NCI-H2081 treated with DMSO at 0.1 percent for 48 hours (cell line): ENCODE measurements at regions not wholly inside any gene's neighbourhood (a gene's known extent, or its start where the extent isn't known, plus 50 kb on each side); places are given as distances from the start of the nearest gene placed in this dataset.

Experiments used
- DNase-seq: peaks from one replicate; lab custom pipeline; 2025; lab: John Stamatoyannopoulos, UW

- no peak for DNase-seq
Observed at GRCh38 chr10:36302086-36302485, 660.0 kb upstream of the FZD8 start.

DNA sequence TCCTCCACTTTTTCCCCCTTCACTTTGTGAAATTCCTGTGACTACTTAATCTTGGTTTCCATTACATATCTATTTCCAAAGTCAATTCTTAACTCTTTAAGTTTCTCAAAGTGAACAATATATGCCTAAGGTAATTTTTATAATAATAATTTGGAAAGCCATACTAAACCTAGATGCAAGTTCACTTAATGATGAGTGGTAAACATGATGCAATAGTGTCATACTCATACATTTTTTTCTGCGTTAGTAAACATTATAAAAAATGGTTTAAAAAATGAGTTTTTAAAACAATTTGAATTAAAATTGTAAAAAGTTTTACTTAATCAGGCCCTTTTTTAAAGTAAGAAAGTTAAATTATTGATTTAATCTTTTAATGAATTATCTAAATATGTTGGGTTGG lies 659.4 kb upstream of the FZD8 start:
- no peak for DNase-seq

- DNase-seq: no peak
Observed at GRCh38 chr10:36301139-36301538, 659.0 kb upstream of the FZD8 start.

DNA sequence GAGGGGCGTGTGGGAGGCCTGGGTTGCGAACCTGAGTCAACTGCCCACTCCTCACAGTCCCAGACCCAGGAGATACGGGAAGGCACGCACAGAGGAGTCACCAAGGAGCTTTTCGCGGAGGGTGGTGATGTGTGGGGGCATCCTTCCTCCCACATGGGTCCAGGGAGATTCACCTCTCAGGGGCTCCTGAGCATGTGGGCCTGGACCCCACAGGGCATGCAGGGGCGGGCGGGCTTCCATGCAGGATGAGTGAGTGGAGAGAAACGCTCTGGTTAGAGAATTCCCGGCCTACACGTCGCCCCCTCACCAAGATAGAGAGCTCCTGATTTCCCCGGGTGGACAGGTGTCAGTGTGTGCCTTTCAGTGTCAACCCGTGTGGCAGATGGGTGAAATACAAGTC lies 641.7 kb upstream of the FZD8 start:
- DNase-seq: no peak

DNA sequence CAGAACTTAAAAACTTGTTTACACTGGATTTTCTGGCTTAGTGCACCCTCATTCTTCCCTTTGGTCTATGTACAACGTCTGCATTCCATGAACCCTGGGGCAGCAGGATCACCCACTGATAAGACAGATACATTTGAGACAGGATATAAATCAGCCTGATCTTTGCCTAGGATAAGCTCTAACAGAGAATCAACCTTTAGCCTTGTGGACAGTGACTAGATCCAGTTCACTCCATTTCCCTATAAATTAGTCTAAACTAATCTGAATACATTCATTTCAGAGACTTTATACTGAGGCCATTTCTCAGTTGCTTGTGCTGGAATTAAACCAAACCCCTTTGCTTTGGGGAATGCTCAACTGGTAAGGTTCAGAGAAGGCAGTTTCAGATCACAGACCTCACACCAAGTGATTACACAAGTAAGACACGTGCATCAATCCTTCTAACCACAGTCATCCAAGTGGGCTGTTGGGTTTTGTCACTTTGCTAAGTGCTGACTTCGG lies 639.8 kb upstream of the FZD8 start:
- no peak for DNase-seq

- DNase-seq: no peak
Observed at GRCh38 chr10:36280890-36281499, 638.9 kb upstream of the FZD8 start.

GRCh38 chr10:36280321-36280741 lies 638.2 kb upstream of the FZD8 start:
- no peak for DNase-seq

DNA sequence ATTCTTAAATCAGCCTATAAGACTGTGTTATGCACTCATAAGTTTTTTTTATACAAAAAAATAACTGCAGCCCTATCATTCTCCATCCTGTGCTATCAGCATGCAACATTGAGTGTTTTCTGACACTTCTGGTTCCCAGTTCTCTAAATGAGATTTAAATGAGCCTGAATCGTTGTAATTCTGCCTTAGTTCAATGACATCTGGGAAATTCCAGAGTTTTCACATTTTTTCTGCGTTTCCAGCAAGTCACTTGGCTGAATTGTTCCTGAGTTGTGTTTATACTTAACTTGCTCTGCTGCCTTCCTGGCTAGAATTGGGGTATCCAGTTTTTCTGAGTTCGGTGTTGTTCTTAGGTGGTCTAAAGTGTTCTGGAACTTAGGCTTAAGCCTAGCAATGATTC lies 636.1 kb upstream of the FZD8 start:
- DNase-seq: no peak

DNA sequence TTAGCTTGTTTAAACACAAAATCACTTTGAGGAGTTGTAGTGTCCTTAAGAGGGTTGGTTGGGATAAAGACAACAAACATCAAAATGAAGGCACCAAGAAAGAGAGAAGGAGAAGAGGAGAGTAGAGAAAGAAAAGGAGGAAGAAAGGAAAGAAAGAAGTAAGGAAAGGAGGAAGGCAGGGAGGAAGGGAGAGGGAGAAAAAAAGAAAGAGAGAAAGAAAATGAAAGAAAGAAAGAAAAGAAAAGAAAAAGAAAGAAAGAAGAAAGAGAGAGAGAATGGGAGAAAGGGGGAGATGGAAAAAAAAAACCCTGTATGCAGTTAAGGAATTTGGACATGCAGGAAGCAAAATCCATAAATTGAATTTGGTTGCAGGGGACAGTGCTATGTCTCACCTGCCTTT lies 635.4 kb upstream of the FZD8 start:
- no peak for DNase-seq

- DNase-seq: no peak
Observed at GRCh38 chr10:36271627-36272340, 629.7 kb upstream of the FZD8 start.

DNA sequence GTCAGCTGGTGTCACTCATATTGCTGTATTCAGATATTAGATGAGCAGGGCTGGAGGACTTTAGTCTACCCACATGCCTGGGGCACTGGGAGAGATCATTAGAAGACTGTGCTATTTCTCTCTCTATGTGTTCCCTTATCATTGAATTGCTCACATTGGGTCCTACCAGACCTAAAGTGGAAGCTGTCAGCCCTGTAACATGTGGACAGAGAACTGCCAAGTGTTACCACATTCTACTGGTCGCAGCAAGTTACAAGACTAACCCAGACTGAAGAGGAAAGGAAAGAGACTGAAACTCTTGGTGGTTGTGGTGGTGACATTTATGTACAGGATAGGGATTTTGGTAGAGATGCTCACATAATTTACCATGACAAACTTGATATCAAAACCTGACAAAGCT lies 627.1 kb upstream of the FZD8 start:
- DNase-seq: no peak

GRCh38 chr10:36266923-36267322 lies 624.8 kb upstream of the FZD8 start:
- no peak for DNase-seq

DNA sequence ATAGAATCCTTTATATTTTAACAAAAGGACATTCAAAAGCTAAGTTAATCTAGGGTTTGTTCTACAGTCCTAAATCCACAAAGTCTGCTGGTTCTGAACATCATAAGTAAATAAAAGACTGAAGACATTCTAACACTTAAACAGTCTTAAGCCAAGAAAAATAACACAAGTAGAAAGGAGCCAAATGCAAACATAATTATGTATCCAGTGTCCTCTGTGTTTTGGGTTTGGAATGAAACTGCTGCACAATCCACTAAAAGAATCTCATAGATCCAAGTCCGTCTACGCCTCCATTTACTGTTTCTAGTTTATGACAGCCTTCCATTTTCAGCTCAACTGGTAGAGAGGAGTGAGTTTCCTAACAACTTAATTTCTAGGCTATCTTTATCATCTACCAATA lies 623.6 kb upstream of the FZD8 start:
- DNase-seq: no peak

GRCh38 chr10:36263871-36264270 lies 621.8 kb upstream of the FZD8 start:
- no peak for DNase-seq

DNA sequence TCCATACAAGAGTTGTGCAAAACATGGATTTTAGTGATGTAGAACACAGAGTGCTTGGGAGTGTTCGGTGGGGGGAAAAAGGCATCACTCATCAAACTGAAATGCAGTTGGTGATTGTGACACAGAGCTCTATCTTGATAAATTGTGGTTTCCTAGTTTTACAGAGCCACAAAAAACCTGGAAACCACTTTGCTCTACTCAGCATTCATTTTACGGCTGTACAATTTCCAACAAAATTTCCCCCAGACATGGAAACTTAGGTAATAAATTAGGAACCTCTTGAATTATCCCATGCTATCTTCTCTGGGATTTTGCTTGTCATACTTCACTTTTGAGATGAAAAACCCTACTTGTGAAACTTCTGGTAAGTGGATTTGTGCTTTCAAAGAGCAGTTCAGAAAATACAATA lies 614.9 kb upstream of the FZD8 start:
- no peak for DNase-seq

- DNase-seq: no peak
Observed at GRCh38 chr10:36256166-36256565, 614.1 kb upstream of the FZD8 start.

- no peak for DNase-seq
Observed at GRCh38 chr10:36254199-36254598, 612.1 kb upstream of the FZD8 start.

DNA sequence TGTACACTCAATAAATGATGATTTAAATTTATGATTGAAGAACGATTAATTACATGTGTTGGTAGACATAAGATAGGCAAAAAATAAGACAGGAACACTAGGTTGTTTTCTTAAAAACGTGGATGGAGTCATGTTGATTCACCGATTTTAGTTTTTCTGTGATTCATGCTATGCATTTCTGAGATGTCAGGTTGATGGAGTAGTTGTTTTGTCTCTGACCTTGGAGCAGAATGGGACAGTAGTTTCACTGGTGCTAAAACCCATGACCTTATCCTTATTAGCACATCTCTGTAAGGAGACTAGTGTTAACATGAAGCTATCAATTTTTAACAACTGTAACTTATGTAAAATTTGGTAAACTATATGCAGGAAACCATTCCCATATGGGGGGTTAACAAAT lies 611.6 kb upstream of the FZD8 start:
- no peak for DNase-seq

GRCh38 chr10:36251068-36251467 lies 609.0 kb upstream of the FZD8 start:
- DNase-seq: no peak

- DNase-seq: no peak
Observed at GRCh38 chr10:36248304-36248981, 606.3 kb upstream of the FZD8 start.

GRCh38 chr10:36247478-36247877 lies 605.4 kb upstream of the FZD8 start:
- no peak for DNase-seq

GRCh38 chr10:36236931-36237330 lies 594.8 kb upstream of the FZD8 start:
- no peak for DNase-seq

DNA sequence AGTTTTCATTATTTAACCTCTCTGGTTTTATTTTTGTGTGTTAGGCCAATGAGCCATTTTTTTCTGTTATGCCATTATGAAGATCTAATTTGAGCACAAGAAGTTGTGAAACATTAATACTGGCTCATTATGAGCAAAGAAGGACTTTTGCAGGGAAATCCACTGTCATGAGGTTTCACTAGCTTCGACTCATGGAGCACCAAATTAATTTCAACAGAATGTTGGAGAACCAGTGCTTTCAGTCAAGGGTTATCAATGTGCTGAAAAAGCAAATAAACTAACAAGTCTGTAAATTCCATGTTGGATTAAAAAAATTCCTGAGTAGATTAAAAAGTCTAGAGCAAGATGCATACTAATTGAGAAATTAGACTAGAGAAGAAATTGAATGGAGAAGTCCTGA lies 594.2 kb upstream of the FZD8 start:
- no peak for DNase-seq
